ENCODE measurements at regions not wholly inside any gene's neighbourhood (a gene's known extent, or its start where the extent isn't known, plus 50 kb on each side); places are given as distances from the start of the nearest gene placed in this dataset.

- TF ChIP-seq TEAD4 (IDR thresholded peaks at IDR 0.05) (no peak), REST (IDR thresholded peaks at IDR 0.05; ENCODE audit: low read depth) (no peak), EP300 (IDR thresholded peaks at IDR 0.05; ENCODE audit: borderline replicate concordance) (no peak), YY1 (IDR thresholded peaks at IDR 0.05; ENCODE audit: low read depth) (no peak), MAX (IDR thresholded peaks at IDR 0.05) (no peak), NFIC (IDR thresholded peaks at IDR 0.05) (no peak), USF1 (IDR thresholded peaks at IDR 0.05) (no peak), FOXM1 (IDR thresholded peaks at IDR 0.05; ENCODE audit: borderline replicate concordance, low read depth) (no peak), RAD21 (IDR thresholded peaks at IDR 0.05; ENCODE audit: low read depth) (no peak)
These were observed 287.5 kb downstream of the SMARCA2 start for GRCh38 chr9:2302606-2303005.
